ENCODE measurements at regions not wholly inside any gene's neighbourhood (a gene's known extent, or its start where the extent isn't known, plus 50 kb on each side); places are given as distances from the start of the nearest gene placed in this dataset.
A peak's percentile ranks its signal among the peaks of the same experiment; 100 is the strongest.
"Not testable (repeated sequence)": the region's sequence is repeated elsewhere in the genome, so short reads cannot be mapped to it uniquely, and the experiment has no call there.

- RAD21 ChIA-PET (ENCODE audit: low non-redundant PET in 1 of 2, low total read pairs in 2 of 2, uncharacterized antibody in 2 of 2, unreplicated experiment in 2 of 2); H3K27me3 ChIP-seq (ENCODE audit: insufficient read depth, low read length); ATAC-seq; BruUV-seq (replicated peaks); intact Hi-C loops (cut with micrococcal nuclease); H3K4me1 ChIP-seq (ENCODE audit: control insufficient read depth in 1 of 2, insufficient read depth in 2 of 2, low read length in 2 of 2); POLR2A ChIA-PET; H2AFZ ChIP-seq (ENCODE audit: low read depth, low read length, poor library complexity, severe bottlenecking); DNase-seq (ENCODE audit: low read depth, low spot score); H3K4me3 ChIP-seq (replicated peaks in 1 of 2; ENCODE audit: low read depth in 1 of 2, low read length in 2 of 2); H3K79me2 ChIP-seq (ENCODE audit: insufficient read depth, low read length); CTCF ChIA-PET; H3K9me3 ChIP-seq (ENCODE audit: control insufficient read depth in 1 of 2, insufficient read depth in 1 of 2, low read depth in 1 of 2, low read length in 2 of 2); H3K36me3 ChIP-seq (ENCODE audit: control insufficient read depth in 1 of 2, insufficient read depth in 2 of 2, low read length in 2 of 2); H3K4me2 ChIP-seq (ENCODE audit: low read length); H3K27ac ChIP-seq (ENCODE audit: low read depth, low read length); H4K20me1 ChIP-seq (ENCODE audit: insufficient read depth); H3K9me2 ChIP-seq (ENCODE audit: insufficient read depth); H3K9ac ChIP-seq (ENCODE audit: low read length): not testable (repeated sequence)
Observed at GRCh38 chr3:125758641-125759130, 163.4 kb upstream of the OSBPL11 start.

GRCh38 chr3:125762601-125763000 is 167.3 kb upstream of the OSBPL11 start:
- intact Hi-C loops (cut with micrococcal nuclease); H3K9ac ChIP-seq (ENCODE audit: low read length); H3K4me2 ChIP-seq (ENCODE audit: low read length); CTCF ChIA-PET; H3K9me2 ChIP-seq (ENCODE audit: insufficient read depth); H3K4me1 ChIP-seq (ENCODE audit: control insufficient read depth in 1 of 2, insufficient read depth in 2 of 2, low read length in 2 of 2); H2AFZ ChIP-seq (ENCODE audit: low read depth, low read length, poor library complexity, severe bottlenecking); H3K4me3 ChIP-seq (replicated peaks in 1 of 2; ENCODE audit: low read depth in 1 of 2, low read length in 2 of 2); POLR2A ChIA-PET; H3K36me3 ChIP-seq (ENCODE audit: control insufficient read depth in 1 of 2, insufficient read depth in 2 of 2, low read length in 2 of 2); BruUV-seq (replicated peaks); DNase-seq (ENCODE audit: low read depth, low spot score); H3K27me3 ChIP-seq (ENCODE audit: insufficient read depth, low read length); RAD21 ChIA-PET (ENCODE audit: low non-redundant PET in 1 of 2, low total read pairs in 2 of 2, uncharacterized antibody in 2 of 2, unreplicated experiment in 2 of 2); ATAC-seq; H4K20me1 ChIP-seq (ENCODE audit: insufficient read depth); H3K27ac ChIP-seq (ENCODE audit: low read depth, low read length); H3K9me3 ChIP-seq (ENCODE audit: control insufficient read depth in 1 of 2, insufficient read depth in 1 of 2, low read depth in 1 of 2, low read length in 2 of 2); H3K79me2 ChIP-seq (ENCODE audit: insufficient read depth, low read length): not testable (repeated sequence)

DNA sequence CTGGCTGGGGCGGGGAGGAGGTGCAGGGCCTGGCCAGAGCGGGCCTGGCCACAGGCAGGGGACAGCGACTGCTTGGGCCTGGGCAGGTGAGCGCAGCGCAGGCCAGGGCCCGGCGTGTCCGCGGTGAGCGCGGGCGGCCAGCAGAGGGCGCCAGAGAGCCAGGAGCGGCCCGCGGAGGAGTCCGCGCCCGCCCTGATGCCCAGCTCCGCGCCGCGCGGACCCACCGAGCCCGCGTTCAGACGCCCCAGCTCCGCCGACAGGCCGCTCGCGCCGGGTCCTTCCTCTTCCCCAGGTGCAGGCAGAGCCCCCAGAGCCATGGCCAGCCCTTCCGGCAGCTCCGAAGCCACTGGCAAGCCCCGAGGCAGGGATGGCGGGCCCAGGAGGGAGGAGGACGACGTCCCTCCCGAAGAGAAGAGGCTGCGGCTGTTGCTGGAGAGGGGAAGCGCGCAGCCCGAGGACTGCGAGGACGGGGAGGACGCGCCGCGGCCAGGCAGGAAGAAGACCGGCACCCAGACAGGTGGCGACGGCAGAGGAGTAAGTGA is 171.1 kb upstream of the OSBPL11 start:
- ATAC-seq = peak; percentile 81
- POLR2A ChIA-PET; H3K9me2 ChIP-seq (ENCODE audit: insufficient read depth); H4K20me1 ChIP-seq (ENCODE audit: insufficient read depth); H3K79me2 ChIP-seq (ENCODE audit: insufficient read depth, low read length); H3K36me3 ChIP-seq (ENCODE audit: control insufficient read depth in 1 of 2, insufficient read depth in 2 of 2, low read length in 2 of 2); BruUV-seq (replicated peaks); H3K9me3 ChIP-seq (ENCODE audit: control insufficient read depth in 1 of 2, insufficient read depth in 1 of 2, low read depth in 1 of 2, low read length in 2 of 2); intact Hi-C loops (cut with micrococcal nuclease); RAD21 ChIA-PET (ENCODE audit: low non-redundant PET in 1 of 2, low total read pairs in 2 of 2, uncharacterized antibody in 2 of 2, unreplicated experiment in 2 of 2); H2AFZ ChIP-seq (ENCODE audit: low read depth, low read length, poor library complexity, severe bottlenecking); H3K4me1 ChIP-seq (ENCODE audit: control insufficient read depth in 1 of 2, insufficient read depth in 2 of 2, low read length in 2 of 2); H3K27me3 ChIP-seq (ENCODE audit: insufficient read depth, low read length); H3K27ac ChIP-seq (ENCODE audit: low read depth, low read length): not testable (repeated sequence)
- peak overlapping the region; percentile 40; the same call in 1 of the 2 replicates for H3K9ac ChIP-seq (ENCODE audit: low read length)
- peak overlapping the region; percentile 47 to 59 for H3K4me3 ChIP-seq (replicated peaks in 1 of 2; ENCODE audit: low read depth in 1 of 2, low read length in 2 of 2)
- DNase-seq (ENCODE audit: low read depth, low spot score) = peak; percentile 3
- CTCF ChIA-PET = interaction anchor here (0.8 to 1.1 kb wide), 3 partner anchors 9 to 151 kb away, joined by 3 to 5 read pairs (median 3); no protein-coding TSS in a partner anchor
- H3K4me2 ChIP-seq (ENCODE audit: low read length) = peak overlapping the region; percentile 84
- TF ChIP-seq RAD21 (IDR thresholded peaks at IDR 0.05; ENCODE audit: low read depth) (peak; percentile 56), POLR2AphosphoS5 (IDR thresholded peaks at IDR 0.05; ENCODE audit: low read depth, low read length) (peak; percentile 30; the same call in 1 of the 2 replicates)
- TF ChIP-seq, protein P1, sequence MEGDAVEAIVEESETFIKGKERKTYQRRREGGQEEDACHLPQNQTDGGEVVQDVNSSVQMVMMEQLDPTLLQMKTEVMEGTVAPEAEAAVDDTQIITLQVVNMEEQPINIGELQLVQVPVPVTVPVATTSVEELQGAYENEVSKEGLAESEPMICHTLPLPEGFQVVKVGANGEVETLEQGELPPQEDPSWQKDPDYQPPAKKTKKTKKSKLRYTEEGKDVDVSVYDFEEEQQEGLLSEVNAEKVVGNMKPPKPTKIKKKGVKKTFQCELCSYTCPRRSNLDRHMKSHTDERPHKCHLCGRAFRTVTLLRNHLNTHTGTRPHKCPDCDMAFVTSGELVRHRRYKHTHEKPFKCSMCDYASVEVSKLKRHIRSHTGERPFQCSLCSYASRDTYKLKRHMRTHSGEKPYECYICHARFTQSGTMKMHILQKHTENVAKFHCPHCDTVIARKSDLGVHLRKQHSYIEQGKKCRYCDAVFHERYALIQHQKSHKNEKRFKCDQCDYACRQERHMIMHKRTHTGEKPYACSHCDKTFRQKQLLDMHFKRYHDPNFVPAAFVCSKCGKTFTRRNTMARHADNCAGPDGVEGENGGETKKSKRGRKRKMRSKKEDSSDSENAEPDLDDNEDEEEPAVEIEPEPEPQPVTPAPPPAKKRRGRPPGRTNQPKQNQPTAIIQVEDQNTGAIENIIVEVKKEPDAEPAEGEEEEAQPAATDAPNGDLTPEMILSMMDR (IDR thresholded peaks at IDR 0.05 in 2 of 3, conservative IDR thresholded peaks at IDR 0.05 in 1 of 3; ENCODE audit: borderline replicate concordance in 1 of 3, insufficient read depth in 1 of 3, low read depth in 2 of 3, low read length in 2 of 3) = peak; percentile 18 to 47 (median 39); a peak in 4 of 6 replicates

- DNase-seq (ENCODE audit: low read depth, low spot score); POLR2A ChIA-PET: not testable (repeated sequence)
Observed at GRCh38 chr3:125766931-125767330, 171.6 kb upstream of the OSBPL11 start.

More at GRCh38 chr3:125766931-125767330, 171.6 kb upstream of the OSBPL11 start:
- H2AFZ ChIP-seq (ENCODE audit: low read depth, low read length, poor library complexity, severe bottlenecking); H3K9ac ChIP-seq (ENCODE audit: low read length); H3K27me3 ChIP-seq (ENCODE audit: insufficient read depth, low read length); BruUV-seq (replicated peaks); H3K27ac ChIP-seq (ENCODE audit: low read depth, low read length); H3K36me3 ChIP-seq (ENCODE audit: control insufficient read depth in 1 of 2, insufficient read depth in 2 of 2, low read length in 2 of 2); RAD21 ChIA-PET (ENCODE audit: low non-redundant PET in 1 of 2, low total read pairs in 2 of 2, uncharacterized antibody in 2 of 2, unreplicated experiment in 2 of 2); H3K9me2 ChIP-seq (ENCODE audit: insufficient read depth); H3K9me3 ChIP-seq (ENCODE audit: control insufficient read depth in 1 of 2, insufficient read depth in 1 of 2, low read depth in 1 of 2, low read length in 2 of 2); intact Hi-C loops (cut with micrococcal nuclease); H3K4me1 ChIP-seq (ENCODE audit: control insufficient read depth in 1 of 2, insufficient read depth in 2 of 2, low read length in 2 of 2); H3K79me2 ChIP-seq (ENCODE audit: insufficient read depth, low read length); ATAC-seq; H4K20me1 ChIP-seq (ENCODE audit: insufficient read depth): not testable (repeated sequence)
- peak overlapping the region; percentile 84 for H3K4me2 ChIP-seq (ENCODE audit: low read length)
- peak overlapping the region in 1 of 2 experiments; percentile 59; a peak in 1 of 4 replicates for H3K4me3 ChIP-seq (replicated peaks in 1 of 2; ENCODE audit: low read depth in 1 of 2, low read length in 2 of 2)
- CTCF ChIA-PET = interaction anchor here (0.8 to 1.1 kb wide), 3 partner anchors 9 to 150 kb away, joined by 3 to 5 read pairs (median 3); no protein-coding TSS in a partner anchor
